HepG2 (cell line): ENCODE measurements at regions not wholly inside any gene's neighbourhood (a gene's known extent, or its start where the extent isn't known, plus 50 kb on each side); places are given as distances from the start of the nearest gene placed in this dataset.
A peak's percentile ranks its signal among the peaks of the same experiment; 100 is the strongest.

ENCODE experiments used
- ASH2L ChIP-seq: fragments of 300-600, 200-600 bp; sonication (generic); IDR thresholded peaks from 2 replicates; pipeline ENCODE4 v1.7.0; 2017; ENCODE audit warnings: low read depth, mild to moderate bottlenecking, moderate library complexity, mixed read lengths, low read length; ENCODE audit not compliant: insufficient read length
- BORCS8-MEF2B ChIP-seq: sonication (generic); formaldehyde crosslinking; IDR thresholded peaks from 2 replicates; pipeline ENCODE4 v1.8.0; 2022; ENCODE audit warnings: mild to moderate bottlenecking, missing genetic modification reagents
- EP300 ChIP-seq, 3 experiments: sonication (generic) in 1 of 3; formaldehyde crosslinking in 1 of 3; IDR thresholded peaks; 2 replicates each; pipeline versions ENCODE4 v1.5.1 to v1.6.1; 2011 to 2020; ENCODE audit warnings: low read depth in 2 of 3, low read length in 2 of 3, borderline replicate concordance in 1 of 3, improper control_type of control experiment in 1 of 3, mild to moderate bottlenecking in 1 of 3, missing genetic modification reagents in 1 of 3, moderate library complexity in 1 of 3
- GTF2F1 ChIP-seq: fragments of 150-350 bp; IDR thresholded peaks from 2 replicates; pipeline ENCODE4 v1.6.1; 2014; ENCODE audit warnings: low read length
- MAFK ChIP-seq, 2 experiments: IDR thresholded peaks in 1 of 2; conservative IDR thresholded peaks in 1 of 2; 2 replicates each; pipeline ENCODE4 v1.6.1; 2011; ENCODE audit warnings: improper control_type of control experiment in 2 of 2, low read length in 2 of 2
- POLR2AphosphoS5 ChIP-seq: IDR thresholded peaks from 2 replicates; pipeline ENCODE4 v1.6.1; 2012; ENCODE audit warnings: low read depth, low read length
- TCF7L2 ChIP-seq: IDR thresholded peaks from 2 replicates; pipeline ENCODE4 v1.6.1; 2011; ENCODE audit warnings: mild to moderate bottlenecking, low read depth, low read length, moderate library complexity
- ZFYVE20 ChIP-seq: sonication (generic); formaldehyde crosslinking; IDR thresholded peaks from 2 replicates; pipeline ENCODE4 v1.8.0; 2023; ENCODE audit warnings: low read depth, mild to moderate bottlenecking, moderate library complexity, missing genetic modification reagents, borderline replicate concordance
- ZNF558 ChIP-seq: sonication (generic); formaldehyde crosslinking; IDR thresholded peaks from 2 replicates; pipeline ENCODE4 v1.9.0; 2022; ENCODE audit warnings: mild to moderate bottlenecking, missing genetic modification reagents, borderline replicate concordance
- ZNF878 ChIP-seq: sonication (generic); formaldehyde crosslinking; IDR thresholded peaks from 2 replicates; pipeline ENCODE4 v1.8.1; 2023; ENCODE audit warnings: mild to moderate bottlenecking, missing genetic modification reagents, moderate library complexity
- TF ChIP-seq, protein P1 (sequence below): sonication (generic); formaldehyde crosslinking; IDR thresholded peaks from 2 replicates; pipeline ENCODE4 v1.4.0; 2020; ENCODE audit warnings: missing genetic modification reagents
- TF ChIP-seq, protein P2 (sequence below): sonication (generic); formaldehyde crosslinking; IDR thresholded peaks from 2 replicates; pipeline ENCODE4 v1.5.0; 2020; ENCODE audit warnings: mild to moderate bottlenecking, missing genetic modification reagents, moderate library complexity

DNA sequence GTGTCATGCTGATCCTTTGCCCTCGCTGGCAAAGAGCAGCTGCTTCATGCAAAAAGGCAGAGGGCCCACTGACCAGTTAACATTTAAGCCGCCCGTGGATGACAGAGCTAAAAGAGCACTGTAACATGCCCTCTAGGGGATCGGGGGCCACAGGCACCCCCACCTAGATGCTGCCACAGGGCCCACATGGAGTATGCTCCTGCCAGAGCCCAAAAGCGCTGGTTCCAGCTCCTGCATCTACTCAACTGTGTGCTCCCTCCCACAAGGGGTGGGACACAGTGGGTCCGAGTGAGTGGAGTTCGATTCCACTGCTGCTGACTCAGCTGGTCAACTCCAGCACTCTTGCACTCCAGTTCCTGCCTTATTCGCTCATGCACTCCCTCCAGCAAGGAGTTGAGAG lies 199.8 kb upstream of the CNTNAP2 start:
- TF ChIP-seq ASH2L (no peak), BORCS8-MEF2B (CRISPR knock-in tag) (no peak), ZFYVE20 (no peak), TCF7L2 (no peak), ZNF558 (CRISPR knock-in tag) (no peak), ZNF878 (CRISPR knock-in tag) (no peak), MAFK (conservative IDR thresholded peaks at IDR 0.05 in 1 of 2, IDR thresholded peaks at IDR 0.05 in 1 of 2; ENCODE audit: low read length in 2 of 2) (peak; percentile 1 to 21; a peak in 1 of 4 replicates), GTF2F1 (no peak), POLR2AphosphoS5 (no peak), EP300 (IDR thresholded peaks at IDR 0.05; ENCODE audit: low read depth in 2 of 2, low read length in 2 of 2) (no peak), EP300 (CRISPR knock-in tag; IDR thresholded peaks at IDR 0.05; ENCODE audit: borderline replicate concordance) (no peak)
- TF ChIP-seq, protein P1, sequence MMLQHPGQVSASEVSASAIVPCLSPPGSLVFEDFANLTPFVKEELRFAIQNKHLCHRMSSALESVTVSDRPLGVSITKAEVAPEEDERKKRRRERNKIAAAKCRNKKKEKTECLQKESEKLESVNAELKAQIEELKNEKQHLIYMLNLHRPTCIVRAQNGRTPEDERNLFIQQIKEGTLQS: no peak
- TF ChIP-seq, protein P2, sequence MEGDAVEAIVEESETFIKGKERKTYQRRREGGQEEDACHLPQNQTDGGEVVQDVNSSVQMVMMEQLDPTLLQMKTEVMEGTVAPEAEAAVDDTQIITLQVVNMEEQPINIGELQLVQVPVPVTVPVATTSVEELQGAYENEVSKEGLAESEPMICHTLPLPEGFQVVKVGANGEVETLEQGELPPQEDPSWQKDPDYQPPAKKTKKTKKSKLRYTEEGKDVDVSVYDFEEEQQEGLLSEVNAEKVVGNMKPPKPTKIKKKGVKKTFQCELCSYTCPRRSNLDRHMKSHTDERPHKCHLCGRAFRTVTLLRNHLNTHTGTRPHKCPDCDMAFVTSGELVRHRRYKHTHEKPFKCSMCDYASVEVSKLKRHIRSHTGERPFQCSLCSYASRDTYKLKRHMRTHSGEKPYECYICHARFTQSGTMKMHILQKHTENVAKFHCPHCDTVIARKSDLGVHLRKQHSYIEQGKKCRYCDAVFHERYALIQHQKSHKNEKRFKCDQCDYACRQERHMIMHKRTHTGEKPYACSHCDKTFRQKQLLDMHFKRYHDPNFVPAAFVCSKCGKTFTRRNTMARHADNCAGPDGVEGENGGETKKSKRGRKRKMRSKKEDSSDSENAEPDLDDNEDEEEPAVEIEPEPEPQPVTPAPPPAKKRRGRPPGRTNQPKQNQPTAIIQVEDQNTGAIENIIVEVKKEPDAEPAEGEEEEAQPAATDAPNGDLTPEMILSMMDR (CRISPR knock-in tag): no peak
